Breast epithelium (tissue), 4 donors: ENCODE measurements at regions not wholly inside any gene's neighbourhood (a gene's known extent, or its start where the extent isn't known, plus 50 kb on each side); places are given as distances from the start of the nearest gene placed in this dataset.
A peak's percentile ranks its signal among the peaks of the same experiment; 100 is the strongest.

Experiments used
- DNase-seq, 2 donors: peaks; one replicate each; pipeline ENCODE4 v3.0.0-alpha.2; 2019; ENCODE audit warnings: low spot score in 2 of 2
- H3K27ac ChIP-seq, 2 donors: fragments of 200-600 bp; sonication (generic) in 1 of 2; one replicate each; pipeline ENCODE4 v1.5.1; 2016 to 2019; ENCODE audit warnings: mild to moderate bottlenecking in 1 of 2
- H3K27me3 ChIP-seq, 2 donors: fragments of 200-600 bp; sonication (generic) in 1 of 2; one replicate each; pipeline versions ENCODE4 v1.5.1 to v1.6.0; 2017 to 2019; ENCODE audit warnings: control low read depth in 1 of 2, mild to moderate bottlenecking in 1 of 2
- H3K36me3 ChIP-seq: fragments of 200-600 bp; one replicate; pipeline ENCODE4 v1.5.1; 2019
- H3K4me1 ChIP-seq, 2 donors: fragments of 200-600 bp; sonication (generic); one replicate each; pipeline ENCODE4 v1.5.1; 2016 to 2019; ENCODE audit warnings: control low read depth in 1 of 2
- H3K4me3 ChIP-seq, 3 donors: fragments of 200-600 bp; sonication (generic); 1 replicate in 2 of 3; 2 replicates in 1 of 3; pipeline ENCODE4 v1.5.1; 2016 to 2019; ENCODE audit warnings: mild to moderate bottlenecking in 3 of 3, moderate library complexity in 2 of 3
- H3K9me3 ChIP-seq, 2 donors: fragments of 200-600 bp; sonication (generic) in 1 of 2; one replicate each; pipeline ENCODE4 v1.5.1; 2016 to 2019; ENCODE audit warnings: control low read depth in 1 of 2
- CTCF ChIP-seq, 3 donors: fragments of 450-650 bp; IDR thresholded peaks; one replicate each; pipeline ENCODE4 v1.5.1; 2016 to 2017; ENCODE audit warnings: antibody characterized with exemption in 3 of 3, mild to moderate bottlenecking in 3 of 3, moderate library complexity in 3 of 3
- POLR2A ChIP-seq: fragments of 450-650 bp; IDR thresholded peaks from one replicate; pipeline ENCODE4 v1.6.1; 2016; ENCODE audit warnings: antibody characterized with exemption, mild to moderate bottlenecking, moderate library complexity
- POLR2AphosphoS5 ChIP-seq, 3 donors: sonication (generic); formaldehyde crosslinking; IDR thresholded peaks; one replicate each; pipeline ENCODE4 v1.6.1; 2017; ENCODE audit warnings: antibody characterized with exemption in 3 of 3
- intact Hi-C: fragments of 100-400 bp; cut with DNase I; formaldehyde crosslinking; loops from one replicate; pipeline ENCODE4 v1.15.1; 2023; ENCODE audit warnings: low total_unique reads

- intact Hi-C loops = no loop called here
- peak overlapping the region in 1 of 2 donors; percentile 58 for H3K27ac ChIP-seq
Observed at GRCh38 chr6:85186546-85187175, 263.2 kb upstream of the NT5E start.

GRCh38 chr6:85185977-85186376 is 263.9 kb upstream of the NT5E start:
- H3K27ac ChIP-seq = peak overlapping the region in 1 of 2 donors; percentile 40
- no peaks in the 10 kb centered on the region for H3K4me1 ChIP-seq
- H3K9me3 ChIP-seq = peaks cover 0 to 5% of the 10 kb centered on the region in 2 donors
- no peaks in the 10 kb centered on the region for H3K36me3 ChIP-seq
- no peak overlapping the region for H3K4me3 ChIP-seq
- DNase-seq = no peak
- H3K27me3 ChIP-seq = no peaks in the 10 kb centered on the region
- TF ChIP-seq POLR2A = no peak
- TF ChIP-seq POLR2AphosphoS5 (IDR thresholded peaks at IDR 0.05) = no peak
- no peak for TF ChIP-seq CTCF (IDR thresholded peaks at IDR 0.05)
- intact Hi-C loops = no loop called here

More at GRCh38 chr6:85186546-85187175, 263.2 kb upstream of the NT5E start:
- no peaks in the 10 kb centered on the region for H3K27me3 ChIP-seq
- TF ChIP-seq CTCF (IDR thresholded peaks at IDR 0.05) = no peak
- no peak for TF ChIP-seq POLR2A
- no peak overlapping the region for H3K4me3 ChIP-seq
- no peaks in the 10 kb centered on the region for H3K4me1 ChIP-seq
- peaks cover under 1 to 5% of the 10 kb centered on the region in 2 donors for H3K9me3 ChIP-seq
- DNase-seq = no peak
- H3K36me3 ChIP-seq = no peaks in the 10 kb centered on the region

- DNase-seq = no peak
- TF ChIP-seq POLR2AphosphoS5 (IDR thresholded peaks at IDR 0.05) = no peak
- no peak for TF ChIP-seq CTCF (IDR thresholded peaks at IDR 0.05)
- TF ChIP-seq POLR2A = no peak
- H3K36me3 ChIP-seq = no peaks in the 10 kb centered on the region
- no peaks in the 10 kb centered on the region for H3K4me1 ChIP-seq
- no peaks in the 10 kb centered on the region for H3K9me3 ChIP-seq
- no peaks in the 10 kb centered on the region for H3K27me3 ChIP-seq
- H3K4me3 ChIP-seq = no peak overlapping the region
- intact Hi-C loops = no loop called here
- H3K27ac ChIP-seq = no peak overlapping the region
Observed at GRCh38 chr6:85183841-85184240, 266.0 kb upstream of the NT5E start.

GRCh38 chr6:85172705-85173104 is 277.2 kb upstream of the NT5E start:
- H3K36me3 ChIP-seq = no peaks in the 10 kb centered on the region
- intact Hi-C loops = no loop called here
- H3K27me3 ChIP-seq = no peaks in the 10 kb centered on the region
- no peak overlapping the region for H3K27ac ChIP-seq
- TF ChIP-seq POLR2A (no peak), CTCF (IDR thresholded peaks at IDR 0.05) (no peak), POLR2AphosphoS5 (IDR thresholded peaks at IDR 0.05) (no peak)
- H3K9me3 ChIP-seq = peaks cover 0 to 11% of the 10 kb centered on the region in 2 donors
- H3K4me1 ChIP-seq = no peaks in the 10 kb centered on the region
- no peak for DNase-seq
- H3K4me3 ChIP-seq = no peak overlapping the region

DNA sequence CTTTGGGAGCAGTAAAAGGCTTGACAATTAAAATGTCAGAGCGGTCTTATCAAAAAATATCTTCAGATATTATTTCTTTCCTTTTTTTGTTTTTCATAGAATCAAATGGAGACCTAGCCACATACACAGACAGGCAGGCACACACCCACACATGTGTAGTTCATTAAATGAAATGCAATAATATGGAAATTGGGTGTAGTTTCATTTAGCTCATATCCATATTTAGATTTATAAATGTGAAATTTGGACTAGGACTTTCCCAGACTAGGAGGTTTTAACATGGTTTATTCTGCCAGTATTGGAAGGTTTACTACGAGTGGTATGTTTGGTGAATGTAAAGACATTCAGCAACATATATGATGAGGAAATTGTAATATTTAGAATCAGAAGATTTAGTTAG is 277.7 kb upstream of the NT5E start:
- Histone ChIP-seq H3K36me3 (no peaks in the 10 kb centered on the region), H3K4me3 (no peak overlapping the region), H3K9me3 (peaks cover 0 to 11% of the 10 kb centered on the region in 2 donors), H3K27ac (no peak overlapping the region), H3K4me1 (no peaks in the 10 kb centered on the region), H3K27me3 (no peaks in the 10 kb centered on the region)
- DNase-seq = no peak
- intact Hi-C loops = no loop called here
- TF ChIP-seq POLR2AphosphoS5 (IDR thresholded peaks at IDR 0.05) (no peak), CTCF (IDR thresholded peaks at IDR 0.05) (no peak), POLR2A (no peak)
